Glomerular endothelial cell (primary cell): ENCODE measurements at regions not wholly inside any gene's neighbourhood (a gene's known extent, or its start where the extent isn't known, plus 50 kb on each side); places are given as distances from the start of the nearest gene placed in this dataset.

Experiments used
- DNase-seq: peaks from one replicate; pipeline ENCODE4 v3.0.0-alpha.2; 2011; ENCODE audit warnings: low read depth, low spot score; ENCODE audit errors: extremely low read depth

DNA sequence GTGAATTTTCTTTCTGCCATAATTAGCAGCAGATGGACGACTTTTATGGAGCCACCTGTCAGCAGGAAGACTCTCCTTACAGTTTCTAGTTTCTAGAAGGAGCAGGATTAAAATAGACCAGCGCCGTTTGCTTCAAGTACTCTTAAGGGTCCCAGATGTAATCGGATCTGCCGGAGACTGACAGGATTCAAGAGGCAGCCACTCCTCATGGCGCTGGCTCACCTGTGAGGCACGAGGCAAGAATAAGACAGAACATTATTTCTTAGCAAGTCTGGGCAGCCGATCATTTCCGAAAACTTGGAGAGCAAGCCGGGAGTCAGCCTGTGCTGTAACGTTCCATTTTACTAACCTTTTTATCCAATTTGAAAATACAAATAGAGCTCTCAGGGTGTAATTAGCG, 410.4 kb upstream of the RORA start:
- DNase-seq: no peak

DNA sequence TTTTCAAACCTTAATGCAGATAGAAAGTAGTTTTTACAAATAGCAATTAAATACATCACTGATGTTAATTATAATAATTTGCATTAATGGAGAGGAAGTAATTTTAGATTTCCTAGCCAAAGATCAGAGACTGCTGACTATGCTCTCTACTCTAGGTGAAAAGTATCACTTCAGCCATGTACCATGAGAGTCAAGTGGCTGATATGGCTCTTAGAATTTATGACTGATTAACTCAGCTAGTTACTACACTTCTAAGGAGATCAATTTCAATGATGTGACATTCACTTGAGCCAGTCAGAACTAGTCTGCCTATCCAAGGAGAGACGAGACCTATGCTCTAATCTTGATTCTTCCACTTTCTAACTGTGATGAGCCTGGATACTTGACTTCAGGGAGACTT, 405.7 kb upstream of the RORA start:
- no peak for DNase-seq

DNA sequence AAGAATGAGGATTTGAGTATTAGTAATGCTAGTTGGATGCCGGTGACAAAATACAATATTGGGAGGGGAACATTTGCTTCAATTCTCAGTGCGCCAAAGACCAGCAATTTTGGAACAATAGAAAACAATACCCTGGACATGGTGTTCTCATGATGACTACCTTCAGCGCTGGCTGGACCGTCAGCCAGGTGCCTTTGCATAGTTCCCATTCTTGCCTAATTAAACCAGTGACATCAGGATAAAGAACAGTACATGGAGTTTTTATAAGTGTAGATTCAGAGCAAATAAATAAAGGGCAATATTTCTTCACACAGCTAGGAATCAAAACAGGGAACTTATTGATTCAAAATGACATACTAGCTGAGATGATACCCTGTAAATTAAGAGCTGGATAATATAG, 404.8 kb upstream of the RORA start:
- DNase-seq: no peak

DNA sequence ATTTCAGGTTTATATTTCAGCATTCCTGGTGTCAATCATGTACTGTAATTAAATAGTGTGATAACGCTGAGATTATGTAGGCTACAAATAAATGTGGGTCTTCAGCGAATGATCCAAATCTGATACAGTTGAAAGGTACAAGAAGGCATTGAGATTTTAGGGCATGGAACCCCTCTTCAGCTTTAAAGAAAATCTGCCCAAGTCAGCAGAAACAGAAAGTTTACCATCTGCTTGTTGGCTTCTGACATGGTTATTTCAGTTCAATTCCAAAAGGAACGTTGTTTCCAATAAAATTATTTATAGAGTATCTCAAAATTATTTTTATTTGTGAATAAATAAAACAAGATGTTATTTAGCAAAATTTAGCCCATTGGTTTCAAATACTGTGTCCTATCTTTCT, 400.2 kb upstream of the RORA start:
- DNase-seq: no peak

GRCh38 chr15:61624950-61625349, 395.8 kb upstream of the RORA start:
- DNase-seq: no peak

DNA sequence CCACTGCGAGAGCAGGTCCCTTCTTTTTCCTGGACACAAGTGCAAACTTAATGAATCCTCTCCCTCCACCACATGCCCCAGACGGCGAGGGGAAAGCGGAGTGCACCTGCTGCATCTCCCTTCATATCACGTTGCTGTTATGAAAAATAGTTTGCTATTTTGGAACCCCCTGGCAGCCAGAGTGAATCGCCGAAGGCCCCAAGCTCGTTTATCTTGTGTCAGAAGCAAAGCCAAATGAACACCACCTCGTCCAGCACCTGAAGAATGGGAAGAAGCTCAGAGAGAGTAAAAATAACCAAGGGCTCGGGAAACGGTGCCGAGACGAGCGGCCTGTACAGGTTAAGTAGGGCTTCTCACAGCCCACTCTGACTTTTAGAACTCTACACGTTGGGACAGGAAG, 394.6 kb upstream of the RORA start:
- no peak for DNase-seq

- DNase-seq: no peak
Observed at GRCh38 chr15:61621865-61622264, 392.8 kb upstream of the RORA start.

- no peak for DNase-seq
Observed at GRCh38 chr15:61621146-61621545, 392.0 kb upstream of the RORA start.

DNA sequence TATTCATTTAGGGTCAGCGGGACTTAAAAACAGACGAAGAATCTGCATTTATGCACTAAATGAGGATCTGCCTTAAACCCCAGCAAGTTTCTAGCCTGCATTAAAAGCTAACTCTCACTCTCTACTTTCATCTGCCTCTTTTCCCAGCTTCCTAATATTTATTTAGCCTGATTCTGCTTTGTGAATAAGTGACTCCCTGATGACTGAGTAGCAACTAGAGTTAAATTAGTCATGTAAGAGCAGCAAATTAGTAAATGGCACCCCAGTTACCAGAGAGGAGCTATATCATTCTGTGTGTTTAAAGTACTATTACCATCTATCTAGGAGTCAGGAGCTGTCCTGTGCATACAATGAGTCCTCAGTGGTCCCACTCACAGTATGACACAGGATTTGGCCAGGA, 391.0 kb upstream of the RORA start:
- DNase-seq: no peak

- no peak for DNase-seq
Observed at GRCh38 chr15:61613729-61614128, 384.6 kb upstream of the RORA start.

- DNase-seq: no peak
Observed at GRCh38 chr15:61613138-61613537, 384.0 kb upstream of the RORA start.

DNA sequence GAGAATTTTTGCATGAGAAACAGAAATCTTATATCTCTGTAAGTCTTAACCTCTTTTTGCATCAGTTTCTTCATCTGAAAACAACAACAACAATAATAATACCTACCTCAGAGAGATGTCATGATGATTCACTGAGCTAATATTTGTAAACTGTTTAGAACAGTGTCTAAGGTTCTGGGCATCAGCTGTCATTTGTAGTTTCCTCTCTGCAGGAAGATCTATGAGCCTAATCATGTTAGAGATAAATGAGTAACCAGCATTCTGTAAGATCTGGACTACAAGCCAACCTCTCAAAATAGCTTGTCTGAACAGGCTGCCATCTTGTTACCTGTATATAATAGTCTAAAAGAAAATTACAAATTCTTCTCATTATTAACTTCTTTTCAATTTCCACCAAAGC, 383.0 kb upstream of the RORA start:
- no peak for DNase-seq

DNA sequence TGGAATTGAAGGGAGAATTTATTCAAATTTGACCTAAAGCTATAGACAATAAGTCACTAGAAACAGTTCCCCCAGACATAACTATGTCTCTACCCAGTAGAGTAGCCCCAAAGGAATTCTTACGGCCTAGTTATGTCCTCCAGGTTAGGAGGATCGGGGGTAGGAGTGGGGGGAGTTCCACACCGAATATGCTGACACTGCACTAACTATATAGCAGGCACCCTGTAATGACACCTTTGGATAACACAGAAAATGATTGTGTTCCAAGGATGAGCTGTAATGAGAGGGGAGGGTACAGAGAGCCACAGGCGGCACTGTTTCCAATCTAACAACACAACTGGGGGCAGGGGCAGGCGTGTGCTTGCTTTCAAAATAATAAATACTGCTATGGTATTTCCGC, 376.2 kb upstream of the RORA start:
- DNase-seq: no peak

- DNase-seq: no peak
Observed at GRCh38 chr15:61598655-61599054, 369.6 kb upstream of the RORA start.

DNA sequence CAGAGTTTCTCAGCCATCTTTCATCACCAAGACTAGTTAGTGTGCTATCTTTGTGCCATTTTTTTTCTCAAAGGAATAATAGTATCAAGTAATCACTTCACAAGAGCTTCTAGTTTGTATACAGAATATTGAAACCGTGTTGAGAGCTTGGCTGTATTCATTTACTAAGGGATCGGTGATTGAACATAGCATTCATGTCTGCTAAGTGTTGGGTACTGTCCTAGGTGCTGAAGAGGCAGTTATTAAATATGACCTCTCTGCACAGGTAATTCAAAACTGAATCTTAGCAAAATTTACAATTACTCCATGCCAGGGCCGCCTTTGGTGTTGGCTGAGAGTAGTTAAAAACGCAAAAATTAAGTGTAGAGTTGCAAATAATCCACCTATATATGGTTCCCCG, 355.3 kb upstream of the RORA start:
- DNase-seq: no peak

- DNase-seq: no peak
Observed at GRCh38 chr15:61582092-61582491, 353.0 kb upstream of the RORA start.

DNA sequence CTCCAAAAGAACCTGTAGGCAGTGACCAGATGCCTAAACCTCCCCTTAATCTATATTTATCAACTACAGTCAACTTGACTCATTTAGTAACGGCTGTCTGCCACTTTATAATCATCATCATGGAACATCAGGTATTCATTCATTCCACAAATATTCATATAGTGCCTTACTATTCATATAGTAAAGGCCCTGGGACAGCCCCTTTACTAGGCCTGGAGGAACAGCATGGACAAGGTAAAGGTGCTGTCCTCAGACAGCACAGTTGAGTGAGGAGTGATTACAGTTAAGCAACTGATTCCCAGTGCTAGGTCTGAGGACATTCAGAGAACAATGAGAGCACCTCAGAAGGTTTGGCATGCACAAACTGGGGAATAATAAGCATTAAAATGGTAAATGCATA, 346.5 kb upstream of the RORA start:
- DNase-seq: no peak

DNA sequence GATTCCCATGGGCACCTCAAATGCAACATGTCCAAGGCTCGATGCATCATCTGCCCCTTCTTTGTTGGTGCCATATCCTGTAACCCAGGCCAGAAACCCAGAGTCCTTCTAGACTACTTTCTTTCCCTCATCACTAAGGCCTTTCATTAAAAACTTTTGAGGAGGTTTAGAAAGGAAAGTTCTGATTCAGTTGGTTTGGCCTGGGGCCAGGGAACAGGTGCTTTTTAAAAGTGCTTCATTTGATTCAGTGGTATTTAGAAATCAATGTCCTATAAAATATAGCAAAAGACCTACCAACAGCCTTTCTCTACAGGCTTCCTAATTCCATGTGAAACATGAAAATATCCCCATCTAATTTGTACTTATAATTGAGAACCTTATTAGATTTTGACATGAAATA, 341.9 kb upstream of the RORA start:
- DNase-seq: no peak

DNA sequence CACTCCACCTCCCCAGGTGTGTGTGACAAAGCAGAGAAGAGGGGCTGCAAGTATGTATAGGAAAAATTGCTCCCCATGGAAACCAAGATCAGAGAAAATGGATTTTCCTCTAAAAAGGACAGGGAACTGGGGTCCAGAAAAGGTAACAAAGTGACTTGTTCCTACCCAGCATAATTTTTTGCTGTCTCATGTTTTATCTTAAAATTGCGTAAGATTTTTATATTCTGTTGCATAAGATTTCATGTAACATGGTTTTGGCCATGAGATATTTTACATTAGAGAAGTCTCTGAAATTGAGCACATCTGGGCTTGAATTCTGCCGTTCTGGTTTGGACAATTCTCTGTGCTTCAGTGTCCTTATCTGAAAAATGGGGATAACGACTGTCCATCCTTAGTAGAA, 335.7 kb upstream of the RORA start:
- no peak for DNase-seq

GRCh38 chr15:61558172-61559136, 329.4 kb upstream of the RORA start:
- DNase-seq: no peak

- DNase-seq: no peak
Observed at GRCh38 chr15:61556037-61556648, 327.0 kb upstream of the RORA start.

DNA sequence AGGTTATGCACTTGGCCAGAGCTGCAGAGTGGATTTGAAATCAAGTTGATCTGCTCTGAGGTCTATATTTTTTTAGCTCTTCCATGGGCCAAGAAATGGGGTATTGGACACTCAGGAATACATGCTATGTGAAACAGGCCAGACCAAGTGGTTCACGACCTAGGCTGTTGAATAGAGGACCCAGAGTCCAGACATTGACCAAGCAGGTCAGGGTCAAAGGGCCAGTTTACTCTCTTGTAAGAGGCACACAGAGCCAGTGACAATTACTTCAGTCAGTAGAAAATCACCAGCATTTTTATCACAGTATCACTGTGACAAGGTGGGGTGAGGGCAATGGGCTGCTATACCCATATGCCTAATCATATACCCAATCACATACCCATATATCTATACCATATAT, 320.6 kb upstream of the RORA start:
- DNase-seq: no peak
